ENCODE measurements at regions not wholly inside any gene's neighbourhood (a gene's known extent, or its start where the extent isn't known, plus 50 kb on each side); places are given as distances from the start of the nearest gene placed in this dataset.

DNA sequence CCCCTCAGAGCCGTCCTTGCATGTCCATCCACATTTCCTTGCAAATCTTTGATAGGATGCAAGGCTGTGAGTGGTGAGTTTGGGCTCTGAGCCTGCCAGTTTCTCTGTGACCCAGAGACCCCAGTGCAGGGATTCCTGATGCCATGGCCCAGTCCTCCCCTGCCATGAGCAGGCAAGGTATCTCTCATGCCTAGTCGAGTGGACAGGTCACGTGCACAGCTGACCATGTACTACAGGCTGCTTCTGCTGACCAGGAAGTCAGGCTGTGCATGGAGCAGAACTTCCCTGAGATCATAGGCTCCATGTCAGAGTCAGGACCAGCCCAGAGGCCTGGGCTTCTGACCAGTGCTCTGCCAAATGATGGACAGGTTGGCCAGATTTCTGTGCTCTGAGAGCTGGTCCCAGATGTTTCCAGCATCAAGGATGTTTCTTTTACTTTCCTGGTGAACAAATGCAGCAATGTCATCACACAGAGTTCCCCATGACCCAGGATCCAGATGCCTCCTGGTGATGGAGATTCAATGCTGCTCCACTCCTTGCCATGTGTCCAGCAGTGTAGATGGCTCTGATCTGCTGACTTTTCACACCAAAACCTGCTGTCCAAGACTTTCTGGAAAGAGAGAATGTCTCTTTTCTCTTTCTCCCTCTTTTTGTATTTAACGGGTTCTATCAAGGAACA lies 321.6 kb upstream of the HS6ST1 start:
- no peak for DNase-seq

DNA sequence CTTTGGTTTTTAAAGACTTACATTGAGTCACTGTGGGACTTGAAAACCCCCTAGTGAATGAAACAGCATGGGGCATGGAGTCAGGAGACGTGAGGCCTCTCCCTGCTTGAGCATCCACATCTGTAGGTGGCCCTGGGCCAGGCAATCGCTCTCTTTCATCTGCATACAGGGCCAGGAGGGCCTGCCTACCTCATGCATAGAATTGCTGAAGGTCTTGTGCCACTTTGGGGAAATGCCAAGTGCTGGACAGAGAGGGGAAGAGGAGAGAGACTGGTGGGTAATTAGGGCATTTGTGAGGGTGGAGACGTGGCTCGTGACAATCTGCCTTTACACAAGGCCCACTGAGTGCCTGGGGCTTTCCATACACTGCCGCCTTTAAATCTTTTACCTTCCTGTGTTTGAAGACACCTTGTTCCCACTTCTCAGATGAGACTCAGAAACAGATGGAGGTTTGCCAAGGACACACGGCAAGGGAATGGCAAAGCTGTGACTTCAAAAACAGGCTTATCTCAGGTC lies 322.2 kb upstream of the HS6ST1 start:
- DNase-seq, result no peak

DNA sequence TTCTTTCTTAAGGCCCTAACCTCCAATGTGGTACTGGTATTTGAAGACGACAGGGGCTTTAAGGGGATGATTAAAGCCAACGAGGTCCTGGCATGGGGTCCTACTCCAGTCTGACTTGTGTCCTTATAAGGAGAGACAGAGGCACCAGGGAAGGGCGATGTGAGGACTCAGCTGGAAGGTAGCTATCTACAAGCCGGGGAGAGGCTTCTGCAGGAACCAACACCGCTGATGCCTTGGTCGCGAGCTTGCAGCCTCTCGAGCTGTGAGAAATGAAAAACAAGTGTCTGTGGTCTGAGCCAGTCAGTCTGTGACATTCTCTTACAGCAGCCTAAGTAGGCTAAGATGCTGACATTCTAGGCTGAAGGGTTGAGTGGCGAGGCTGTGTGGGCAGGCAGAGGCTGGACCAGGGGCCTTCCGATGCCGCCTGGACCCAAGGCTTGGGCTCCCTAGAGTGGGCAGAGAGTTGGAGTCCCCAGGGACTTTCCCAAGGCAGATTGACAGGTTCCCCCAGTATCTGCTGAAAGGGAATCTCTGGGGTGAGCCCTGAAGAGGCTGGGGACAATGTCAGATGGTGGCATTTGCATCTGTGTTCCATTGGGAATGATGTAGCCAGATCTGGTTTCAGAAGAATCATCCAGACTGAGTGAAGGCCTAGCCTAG lies 322.9 kb upstream of the HS6ST1 start:
- DNase-seq, result no peak

DNA sequence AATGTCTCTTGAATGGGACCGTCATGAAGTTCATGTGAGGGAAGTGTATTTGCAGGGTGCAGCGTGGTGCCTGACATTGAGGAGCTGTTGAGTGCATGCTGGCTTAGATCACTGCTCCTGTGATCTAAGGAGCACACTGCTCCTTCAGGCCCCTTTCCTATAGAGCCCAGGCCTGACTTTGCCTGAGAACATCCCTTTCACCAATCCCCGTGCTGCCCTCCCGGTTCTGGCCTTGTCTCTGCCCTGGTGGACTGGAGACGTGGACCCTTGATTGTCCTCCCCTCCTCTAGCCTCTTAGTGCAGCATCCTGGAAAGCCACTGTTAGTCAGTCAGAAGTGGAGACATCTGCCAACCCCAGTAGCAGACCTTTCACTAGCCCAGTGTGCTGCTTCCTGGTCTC lies 323.6 kb upstream of the HS6ST1 start:
- DNase-seq, result no peak

DNA sequence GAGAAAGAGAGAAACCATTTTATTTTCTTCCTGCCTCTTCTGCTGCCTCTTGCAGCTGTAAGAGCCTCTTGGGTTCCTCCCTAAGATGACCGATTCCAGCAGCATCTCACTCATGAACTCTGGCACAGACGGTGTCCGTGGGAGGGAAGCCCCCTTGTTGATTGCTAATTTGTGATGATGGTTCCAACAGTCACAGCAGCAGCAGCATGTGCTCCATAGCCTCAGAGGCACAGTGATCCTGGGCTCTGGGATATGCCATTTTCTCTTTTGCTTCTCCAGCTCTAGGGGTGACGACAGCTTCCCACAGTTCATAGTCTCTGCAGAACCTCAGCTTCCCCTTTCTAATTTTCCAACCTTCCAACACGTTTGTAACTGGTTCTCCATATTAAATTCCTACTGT lies 324.2 kb upstream of the HS6ST1 start:
- no peak for DNase-seq

DNA sequence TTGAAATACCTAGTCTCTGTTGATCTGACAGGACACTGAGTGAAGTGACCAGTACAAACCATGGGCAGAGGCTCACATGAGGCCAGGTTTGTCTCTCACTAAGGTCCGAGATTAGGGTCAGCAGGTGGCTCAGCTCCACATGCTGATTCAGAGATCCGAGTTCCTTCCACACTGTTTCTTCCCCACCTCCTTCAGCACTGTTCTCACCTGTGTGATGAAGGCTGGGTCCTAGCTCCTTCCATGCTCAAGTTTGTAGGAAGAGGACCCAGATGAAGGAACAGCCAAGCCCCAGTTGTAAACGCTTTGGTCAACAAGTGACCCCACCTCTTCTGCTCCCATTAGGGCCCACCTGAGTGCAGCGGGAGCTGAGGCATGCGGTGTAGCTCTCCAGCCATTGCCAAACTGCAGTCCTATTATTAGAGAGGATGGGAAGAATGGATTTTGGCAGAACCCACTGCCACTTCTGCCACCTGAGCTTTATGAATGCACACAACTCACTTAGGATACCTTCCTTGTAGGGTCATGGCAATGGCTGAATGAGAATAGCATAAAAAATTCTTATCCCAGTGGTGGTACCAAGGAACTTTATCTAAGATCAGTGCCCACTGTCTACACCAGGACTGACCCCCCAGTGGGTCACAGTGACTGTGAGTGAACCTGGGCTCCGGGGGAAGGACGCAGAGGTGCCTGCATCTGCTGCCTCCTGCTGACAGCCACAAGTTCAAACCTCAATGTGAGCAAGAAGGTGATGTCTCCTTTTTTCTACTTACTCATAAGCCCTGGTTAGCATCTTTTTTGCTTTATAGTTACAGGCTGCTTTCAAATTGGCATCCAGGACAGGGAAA lies 324.8 kb upstream of the HS6ST1 start:
- DNase-seq, result no peak

DNA sequence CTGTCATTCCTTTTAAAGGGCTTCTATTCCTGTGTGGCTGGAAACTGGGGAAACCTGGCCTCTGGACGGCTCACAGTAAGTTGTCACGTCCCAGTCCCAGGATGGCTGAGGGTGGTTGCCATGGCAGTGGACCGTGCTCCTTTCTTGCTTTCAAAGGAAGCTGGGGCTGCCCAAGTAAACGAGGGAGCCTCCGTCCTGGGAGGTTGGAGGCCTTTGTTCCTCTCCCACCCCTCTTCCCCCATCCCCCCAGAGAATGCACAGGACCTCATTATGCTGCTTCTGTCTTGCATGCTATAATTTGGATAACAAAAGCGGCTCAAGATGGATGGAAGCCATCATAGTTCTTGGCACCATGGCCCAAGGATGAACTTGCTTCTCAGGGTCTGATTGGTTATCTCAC lies 325.5 kb upstream of the HS6ST1 start:
- no peak for DNase-seq

DNA sequence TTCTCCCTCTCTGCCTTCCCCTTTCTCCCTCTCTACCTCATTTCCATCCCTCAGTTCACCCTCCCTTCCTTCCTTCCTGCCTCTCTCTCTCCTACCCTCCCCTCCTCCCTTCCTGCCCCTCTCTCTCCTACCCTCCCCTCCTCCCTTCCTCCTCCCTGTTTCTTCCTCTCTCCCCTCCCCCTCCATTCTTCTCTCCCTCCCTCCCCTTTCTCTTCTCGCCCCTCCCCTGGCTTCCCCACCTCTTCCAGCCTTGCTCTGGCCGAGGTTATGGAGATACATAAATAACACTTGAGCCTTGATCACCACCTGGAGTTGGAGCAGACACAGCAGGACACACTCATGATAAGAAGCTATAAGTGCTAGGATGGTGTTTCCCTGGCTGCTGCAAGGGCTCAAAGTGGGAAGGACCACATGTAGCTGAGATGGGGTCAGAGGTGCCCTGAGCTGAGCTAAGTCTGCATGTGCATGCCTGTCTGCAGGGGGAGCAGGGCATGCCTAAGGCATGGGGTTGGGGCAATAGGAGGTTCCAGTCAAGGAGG lies 326.1 kb upstream of the HS6ST1 start:
- DNase-seq, result peak; percentile 61

DNA sequence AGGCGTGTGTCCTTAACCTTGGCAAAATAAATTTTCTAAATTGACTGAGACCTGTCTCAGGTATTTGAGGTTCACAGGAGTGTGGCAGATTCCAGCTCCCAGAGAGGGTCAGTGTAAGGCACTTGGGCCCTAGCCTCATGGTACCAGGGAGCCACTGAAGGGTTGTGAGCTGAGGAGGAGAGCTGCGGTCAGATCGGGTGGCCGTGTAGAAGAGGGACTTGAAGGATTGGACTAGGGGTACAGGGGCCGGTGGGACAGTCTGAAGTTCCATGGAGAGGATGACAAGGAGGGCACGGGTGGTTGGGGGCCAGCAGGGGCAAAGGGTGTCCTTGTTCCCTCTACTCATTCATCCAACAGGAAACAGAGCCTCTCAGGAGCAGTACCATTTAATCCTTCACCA lies 327.0 kb upstream of the HS6ST1 start:
- DNase-seq, result no peak

DNA sequence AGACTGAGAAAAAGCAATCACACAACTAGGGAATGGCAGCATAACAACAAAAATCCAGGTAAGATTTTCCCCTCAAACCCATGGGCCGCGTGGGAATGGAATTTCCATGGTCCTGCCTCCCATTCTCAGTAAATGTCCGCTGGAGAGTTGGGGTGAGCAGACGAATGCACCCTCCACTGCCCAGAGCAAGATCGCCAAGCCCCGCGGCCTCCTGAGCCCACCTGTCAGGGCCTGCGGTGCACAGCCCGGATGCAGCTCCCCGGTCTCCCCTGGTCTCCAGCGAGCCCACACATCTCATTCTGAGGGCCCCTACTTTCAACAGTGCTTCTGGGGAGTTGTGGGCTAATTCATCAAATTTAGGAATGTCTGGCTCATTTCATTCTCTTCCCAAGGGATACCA lies 327.4 kb upstream of the HS6ST1 start:
- DNase-seq, result no peak

DNA sequence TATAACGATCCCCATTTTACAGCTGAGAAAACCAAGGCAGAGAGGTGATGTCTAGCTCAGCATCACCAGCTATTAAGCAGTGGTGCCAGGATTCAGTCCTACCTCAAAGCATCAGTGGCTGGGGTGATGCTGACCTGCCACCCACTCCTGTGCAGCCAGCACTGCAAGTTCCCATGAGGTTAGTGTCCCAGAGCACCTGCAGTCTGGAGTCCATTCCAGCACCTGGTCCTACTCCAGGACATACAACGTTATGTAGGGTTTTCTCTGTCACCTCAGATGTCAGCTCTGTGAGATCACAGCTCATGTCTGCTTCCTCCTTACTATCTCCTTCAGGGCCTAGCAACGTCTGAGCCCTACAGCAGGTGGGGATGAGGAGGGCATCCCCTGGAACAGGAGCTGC lies 328.0 kb upstream of the HS6ST1 start:
- no peak for DNase-seq

DNA sequence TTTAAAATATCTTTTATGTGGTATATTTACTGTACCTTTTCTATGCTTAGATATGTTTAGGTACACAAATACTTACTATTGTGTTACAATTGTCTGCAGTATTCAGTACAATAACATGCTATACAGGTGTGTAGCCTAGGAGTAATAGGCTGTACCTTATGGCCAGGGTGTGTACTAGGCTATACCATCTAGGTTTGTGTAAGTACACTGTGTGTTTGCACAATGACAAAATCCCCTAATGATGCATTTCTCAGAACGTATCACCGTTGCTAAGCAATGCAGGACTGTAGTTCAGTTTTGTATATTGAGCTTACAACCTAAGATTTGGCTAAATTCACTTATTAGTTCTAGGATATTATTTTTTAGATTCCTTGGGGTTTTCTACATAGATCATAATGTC lies 332.3 kb upstream of the HS6ST1 start:
- DNase-seq, result no peak

DNA sequence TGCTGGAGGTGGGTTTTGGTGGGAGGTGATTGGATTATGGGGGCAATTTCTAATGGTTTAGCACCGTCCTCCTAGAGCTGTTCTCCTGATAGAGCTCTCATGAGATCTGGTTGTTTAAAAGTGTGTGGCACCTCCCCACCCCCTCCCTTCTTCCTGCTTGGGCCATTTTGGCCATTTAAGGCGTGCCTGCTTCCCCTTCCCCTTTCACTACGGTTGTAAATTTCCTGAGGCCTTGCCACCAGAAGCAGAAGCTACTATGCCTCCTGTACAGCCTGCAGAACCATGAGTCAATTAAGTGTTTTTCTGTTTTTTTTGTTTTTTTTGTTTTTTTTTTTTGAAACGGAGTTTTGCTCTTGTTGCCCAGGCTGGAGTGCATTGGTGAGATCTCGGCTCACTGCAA lies 335.7 kb upstream of the HS6ST1 start:
- DNase-seq, result no peak

DNA sequence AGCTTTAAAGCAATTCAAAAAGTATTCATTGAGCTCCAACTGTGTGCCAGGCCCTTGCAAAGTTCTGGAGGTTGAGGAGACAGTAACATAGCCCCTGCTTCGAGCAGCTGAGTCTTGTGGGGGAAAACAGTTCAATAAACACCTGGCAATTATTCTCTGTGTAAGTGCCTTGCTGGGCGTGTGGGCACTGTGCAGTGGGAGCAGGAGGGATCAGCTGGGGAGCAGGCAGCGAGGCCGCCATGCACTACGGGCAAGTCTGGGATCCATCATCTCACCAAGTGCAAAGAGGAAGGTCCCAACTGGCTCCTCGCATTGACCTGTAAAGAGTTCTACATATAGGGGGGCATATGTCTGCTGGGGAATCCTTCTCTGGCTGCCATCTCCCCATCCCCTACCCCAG lies 342.2 kb upstream of the HS6ST1 start:
- DNase-seq, result no peak

DNA sequence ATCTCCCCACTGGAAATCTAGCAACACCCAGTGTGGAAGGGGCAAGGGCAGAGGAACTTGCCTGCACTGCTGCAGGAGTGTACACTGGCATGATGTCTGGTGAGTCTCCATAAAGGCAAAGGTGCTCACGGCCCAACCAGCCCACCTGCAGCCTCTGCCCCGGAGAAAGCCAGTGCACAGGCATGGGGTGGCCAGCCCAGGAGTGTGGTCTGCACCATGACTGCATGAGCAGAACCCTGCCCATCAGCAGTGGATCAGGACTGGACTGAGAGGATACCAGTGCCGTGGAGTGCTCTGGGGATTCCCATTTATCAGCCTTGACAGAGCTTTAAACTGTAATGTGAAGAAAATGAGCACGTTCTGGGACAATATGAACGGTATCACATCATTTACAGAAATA lies 342.6 kb upstream of the HS6ST1 start:
- no peak for DNase-seq

DNA sequence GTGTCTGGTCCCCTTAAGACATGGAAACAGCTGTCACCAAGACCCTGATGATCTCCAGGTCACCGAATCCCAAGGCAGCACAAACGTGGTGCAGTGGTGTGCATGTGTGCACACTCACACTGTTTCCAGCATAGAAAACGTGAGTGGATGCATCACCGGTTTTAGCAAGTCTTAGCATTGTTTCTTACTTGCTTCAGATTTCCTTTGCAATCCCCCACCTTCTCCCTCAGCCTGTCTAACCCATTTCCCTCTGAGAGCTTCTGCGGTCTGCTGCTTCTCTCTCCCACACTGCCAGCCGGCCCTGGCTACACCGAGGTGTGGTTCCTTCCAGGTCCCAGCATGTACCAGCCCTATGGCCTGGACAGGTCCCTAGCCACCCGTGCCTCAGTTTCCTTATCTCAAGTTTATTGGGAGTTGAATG lies 343.4 kb upstream of the HS6ST1 start:
- no peak for DNase-seq

DNA sequence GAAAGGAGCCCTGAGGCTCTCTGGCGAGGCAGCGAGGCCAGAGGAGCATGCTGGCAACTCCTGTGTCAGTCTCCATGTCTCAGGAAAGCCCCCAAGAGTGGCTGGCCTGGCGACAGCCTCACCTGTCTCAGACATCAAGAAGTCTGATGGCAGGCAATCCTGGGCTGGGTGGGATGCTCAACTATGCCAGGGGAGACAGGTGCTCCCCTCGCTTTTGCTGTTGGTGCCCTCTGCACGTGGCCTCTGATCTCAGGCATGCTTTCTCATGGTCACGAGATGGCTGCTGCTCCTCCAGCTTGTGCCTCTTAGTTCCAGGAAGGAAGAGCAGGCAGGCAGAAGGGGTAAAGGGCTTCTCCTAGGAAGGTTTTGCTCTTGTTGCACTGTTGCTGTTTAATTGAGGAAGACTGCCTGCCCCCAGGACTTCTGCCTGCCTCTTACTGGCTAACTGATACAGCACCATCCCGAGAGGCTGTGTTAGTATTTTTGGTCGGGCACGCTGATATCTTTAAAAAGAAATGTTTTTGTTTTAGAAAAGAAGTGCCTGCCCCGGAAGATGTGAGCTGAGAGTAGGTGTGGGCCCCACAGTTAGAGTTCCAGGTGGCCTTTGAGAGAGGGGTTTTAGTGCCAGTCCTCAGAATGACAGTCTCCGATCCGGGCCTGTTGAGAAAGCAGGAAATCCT lies 344.8 kb upstream of the HS6ST1 start:
- DNase-seq, result no peak

DNA sequence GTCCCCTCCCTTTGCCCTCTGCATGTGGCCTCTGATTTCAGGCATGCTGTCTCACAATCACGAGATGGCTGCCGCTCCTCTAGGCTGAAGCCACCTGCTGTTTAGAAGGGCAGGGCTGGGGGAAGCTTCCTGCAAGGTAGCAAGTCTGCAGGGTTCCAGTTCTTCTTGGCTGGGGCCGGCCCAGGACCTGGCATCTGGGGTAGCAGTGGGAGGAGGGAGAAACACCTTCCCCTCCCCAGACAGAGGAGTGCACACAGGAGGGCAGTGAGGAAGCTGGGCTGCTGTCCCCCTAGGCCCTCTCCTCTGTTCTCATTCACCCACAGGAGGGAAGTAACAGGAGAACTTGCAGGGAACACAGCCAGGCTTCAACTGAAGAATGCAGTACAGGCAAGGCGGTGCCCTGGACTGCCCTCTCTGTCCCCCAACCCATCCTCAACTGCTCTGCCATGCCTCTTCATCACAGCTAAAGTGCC lies 345.9 kb upstream of the HS6ST1 start:
- no peak for DNase-seq

DNA sequence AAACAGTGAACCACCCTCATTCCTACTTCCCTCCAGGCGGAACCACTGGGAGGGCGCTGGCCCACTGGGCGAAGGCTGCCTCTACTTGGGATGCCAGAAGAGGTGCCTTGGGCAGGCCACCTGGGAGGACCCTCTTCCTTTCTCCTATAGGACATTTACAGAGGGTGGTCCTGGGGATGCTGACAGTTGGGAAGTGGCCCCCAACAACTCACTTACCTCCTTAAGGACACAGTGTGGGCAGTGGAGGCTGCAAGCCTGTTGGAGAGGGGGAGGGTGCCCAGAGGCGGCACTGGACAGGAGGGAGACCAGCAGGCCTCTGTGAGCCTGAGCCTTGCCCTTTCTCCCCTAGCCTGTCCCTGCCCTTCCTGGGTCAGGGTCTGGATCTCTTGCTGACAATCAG lies 346.4 kb upstream of the HS6ST1 start:
- no peak for DNase-seq

DNA sequence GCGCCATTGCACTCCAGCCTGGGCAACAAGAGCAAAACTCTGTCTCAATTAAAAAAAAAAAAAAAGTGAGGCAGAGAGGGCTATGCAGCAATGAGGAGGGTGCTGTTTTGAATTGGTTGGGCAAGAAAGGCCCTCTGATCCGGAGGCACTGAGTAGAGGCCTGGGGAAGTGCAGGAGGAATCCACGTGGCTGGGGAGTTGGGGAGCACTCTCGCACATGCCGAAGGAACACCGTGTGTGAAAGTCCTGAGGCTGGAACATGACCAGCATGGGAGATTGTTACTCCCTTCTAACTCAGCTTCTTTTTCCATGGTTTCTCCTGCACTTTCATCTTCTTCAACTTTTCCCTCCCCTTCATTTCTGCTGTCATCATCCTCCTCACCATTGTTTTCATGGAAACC lies 347.9 kb upstream of the HS6ST1 start:
- DNase-seq, result no peak

DNA sequence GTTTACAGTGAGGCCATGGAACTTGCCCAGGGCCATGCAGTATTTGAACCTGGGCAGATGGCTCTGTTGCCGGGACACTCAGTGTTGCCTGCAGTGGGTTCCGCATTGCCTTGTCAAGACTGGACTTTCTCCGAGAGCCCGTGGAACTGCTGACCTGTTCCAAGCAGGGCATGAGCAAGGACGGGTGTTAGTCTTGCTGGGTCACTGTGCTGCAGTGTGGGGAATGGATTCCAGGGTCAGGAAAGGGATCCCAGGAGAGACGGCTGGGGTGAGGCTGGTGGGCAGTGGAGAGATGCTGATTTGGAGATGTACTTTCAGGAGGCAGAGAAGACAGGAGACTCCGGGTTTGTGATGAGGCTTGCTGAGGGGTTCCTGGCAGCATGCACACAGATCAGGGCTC lies 348.7 kb upstream of the HS6ST1 start:
- no peak for DNase-seq

DNA sequence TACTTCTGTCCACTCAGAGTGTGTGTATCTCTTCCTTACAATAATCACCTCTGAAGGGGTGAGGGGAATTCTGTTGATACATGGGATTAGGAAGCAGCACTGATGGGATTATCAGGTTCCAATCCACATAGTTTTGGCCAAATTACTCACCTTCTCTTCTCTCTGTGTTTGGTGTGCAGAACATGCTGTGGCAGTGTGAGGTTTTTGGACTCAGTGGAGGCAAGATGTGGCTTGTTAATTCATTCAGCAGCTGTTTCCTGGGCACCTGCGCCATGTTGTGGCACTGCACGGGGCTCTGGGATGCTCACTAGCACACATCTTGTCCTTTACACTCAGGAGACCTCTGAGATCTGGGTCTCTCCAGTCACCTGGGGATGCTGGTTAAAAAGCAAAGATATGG lies 350.3 kb upstream of the HS6ST1 start:
- no peak for DNase-seq

DNA sequence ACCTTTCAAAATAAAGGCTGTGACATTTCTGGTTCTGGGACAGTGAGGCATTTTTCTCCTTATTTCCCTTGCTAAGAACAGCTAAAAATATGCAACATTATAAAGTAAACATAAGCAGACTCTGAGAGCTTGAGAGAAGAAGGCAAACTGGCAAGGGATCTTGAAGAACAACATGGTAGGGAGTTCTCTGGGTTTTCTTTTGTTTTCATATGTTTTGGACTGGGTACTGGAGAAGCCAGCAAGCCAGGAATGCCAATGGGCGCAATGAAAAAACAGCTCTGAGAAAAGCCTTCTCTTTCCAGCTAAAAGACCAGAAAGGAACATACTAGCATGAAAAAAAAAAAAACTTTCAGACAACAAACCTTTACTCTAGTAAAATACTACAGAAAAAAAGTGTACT lies 351.4 kb upstream of the HS6ST1 start:
- DNase-seq, result no peak

Measured in NCI-H510A treated with DMSO at 0.1 percent for 48 hours (cell line).